ENCODE measurements at regions not wholly inside any gene's neighbourhood (a gene's known extent, or its start where the extent isn't known, plus 50 kb on each side); places are given as distances from the start of the nearest gene placed in this dataset.

DNA sequence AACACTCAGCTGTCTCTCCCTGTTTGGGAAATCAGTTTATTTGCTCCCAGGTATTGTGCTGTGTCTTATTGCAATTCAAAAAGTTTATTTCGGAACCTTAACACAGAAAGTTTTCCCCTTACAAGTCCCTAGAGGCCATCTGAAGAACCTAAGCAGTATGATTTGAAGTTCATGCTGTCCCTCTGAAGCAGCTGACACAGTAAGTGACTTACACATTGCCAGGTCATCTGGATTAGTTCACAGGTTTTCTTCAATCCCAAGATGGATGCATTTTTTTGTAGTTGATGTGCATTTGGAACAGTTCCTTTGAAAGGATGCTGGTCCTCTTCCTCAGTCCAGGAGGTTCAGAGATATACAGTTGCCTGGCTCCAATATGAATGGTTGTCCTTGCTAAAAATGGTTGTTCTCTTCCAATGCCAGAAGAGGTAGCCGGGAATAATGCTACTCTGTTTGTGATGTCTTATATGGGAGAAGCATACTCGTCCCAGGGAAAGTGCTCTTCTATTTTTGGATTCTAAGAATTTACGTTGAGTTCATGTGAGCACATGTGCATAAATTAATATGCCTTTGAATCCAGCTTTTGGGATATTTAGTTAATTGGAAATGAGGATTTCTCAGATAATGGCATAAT is 183.5 kb upstream of the PHYHIPL start:
- intact Hi-C loops (cut with DNase I), result no loop called here
- ATAC-seq, result no peak
- DNase-seq (ENCODE audit: low spot score), result no peak

DNA sequence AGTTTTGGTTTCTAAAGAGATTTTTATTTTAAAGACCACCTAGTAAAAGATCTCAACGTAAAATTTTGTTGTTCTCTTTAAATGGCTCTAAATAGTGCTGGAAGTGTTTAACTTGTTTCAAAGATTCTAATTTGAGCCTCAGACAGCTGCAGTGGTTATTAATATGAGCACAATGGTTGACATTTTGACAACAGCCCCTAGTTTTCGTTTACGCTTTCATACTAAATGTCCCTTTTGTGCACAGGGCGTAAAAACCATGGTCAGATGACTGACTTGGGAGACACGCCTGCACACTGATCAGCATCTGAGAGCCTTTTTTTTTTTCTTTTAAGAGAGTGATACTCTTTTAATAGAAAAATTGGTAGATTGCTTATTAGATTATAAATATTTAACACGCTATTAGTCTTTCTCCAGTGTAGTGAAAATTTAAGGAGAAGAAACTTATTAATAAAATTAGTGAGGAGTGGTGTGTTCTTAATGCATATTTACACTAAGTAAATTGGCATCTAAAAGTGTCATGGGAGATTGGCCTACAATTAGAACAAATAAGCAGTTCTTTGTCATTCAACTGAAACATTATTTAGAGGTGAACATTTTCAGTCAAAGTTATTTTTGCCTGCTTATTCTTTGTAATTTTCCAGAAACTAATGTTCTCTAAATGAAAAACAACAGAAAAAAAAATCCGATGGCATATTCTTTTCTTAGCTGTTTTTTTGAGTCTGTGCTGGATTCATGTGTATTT is 182.8 kb upstream of the PHYHIPL start:
- intact Hi-C loops (cut with DNase I), result no loop called here
- DNase-seq (ENCODE audit: low spot score) (no peak), ATAC-seq (peak; percentile 57)

DNA sequence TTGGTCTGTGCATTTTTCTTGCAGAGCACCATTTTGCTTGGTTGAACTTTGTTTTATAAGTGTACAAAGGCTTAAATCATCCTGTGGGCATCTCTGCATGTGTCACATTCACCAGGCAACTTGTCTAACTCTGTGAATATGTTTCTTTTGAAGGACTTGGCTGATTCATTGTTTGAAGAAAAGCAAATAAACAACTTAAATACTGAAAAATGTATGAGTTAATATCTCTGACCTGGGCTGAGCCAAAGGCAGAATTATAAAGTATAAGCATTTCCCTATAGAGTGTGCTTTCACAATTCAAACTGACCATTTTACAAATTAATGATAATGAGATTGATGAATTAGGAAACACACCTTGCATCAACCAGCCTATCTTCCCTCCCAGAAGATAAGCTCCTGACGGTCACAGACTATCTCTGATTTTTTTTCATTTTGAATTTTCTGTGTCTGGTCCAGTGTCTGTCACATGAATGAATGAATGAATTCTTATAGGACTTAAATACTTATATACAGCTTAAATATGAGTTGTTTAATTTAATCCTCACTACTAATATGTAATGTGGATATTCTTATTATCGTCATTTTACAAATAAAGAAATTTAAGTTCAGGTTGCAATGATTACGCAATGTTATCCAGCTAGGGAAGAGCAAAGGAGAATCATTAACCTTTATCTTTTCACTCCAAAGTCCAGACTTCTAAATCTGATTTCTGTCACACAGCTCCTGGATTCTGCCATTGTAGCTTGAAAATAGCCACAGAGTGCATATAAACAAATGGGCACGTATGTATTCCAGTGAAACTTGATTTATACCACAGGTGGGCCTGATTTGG is 182.0 kb upstream of the PHYHIPL start:
- intact Hi-C loops (cut with DNase I), result no loop called here
- ATAC-seq (no peak), DNase-seq (ENCODE audit: low spot score) (no peak)

DNA sequence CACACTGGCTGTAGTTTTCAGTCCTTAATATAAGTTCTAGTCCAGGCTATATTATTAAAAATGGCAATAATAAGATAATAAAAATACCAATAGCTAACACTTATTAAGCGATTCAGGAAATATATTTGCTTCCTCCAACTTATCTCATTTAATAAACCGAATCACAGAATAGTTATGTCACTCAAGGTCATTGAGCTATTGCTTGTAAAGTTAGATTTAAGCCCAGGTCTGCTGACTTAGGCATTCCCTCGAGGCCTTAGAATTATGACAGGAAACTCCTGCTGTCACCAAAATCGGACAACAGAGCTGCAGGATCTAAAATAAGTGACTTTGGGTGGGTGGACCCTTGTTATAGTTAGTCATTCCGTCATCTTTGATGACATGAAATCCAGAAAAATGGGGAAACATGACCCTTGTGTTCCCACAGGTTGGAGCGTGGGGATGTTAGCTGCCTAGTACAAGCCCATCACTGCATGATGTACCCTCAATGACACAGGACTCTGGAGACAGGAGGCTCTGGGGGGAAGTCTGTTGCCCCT is 181.3 kb upstream of the PHYHIPL start:
- intact Hi-C loops (cut with DNase I), result no loop called here
- ATAC-seq, result no peak
- DNase-seq (ENCODE audit: low spot score), result no peak

- no peak for ATAC-seq
- DNase-seq (ENCODE audit: low spot score), result no peak
- intact Hi-C loops (cut with DNase I), result no loop called here
Observed at GRCh38 chr10:58996063-58996462, 180.4 kb upstream of the PHYHIPL start.

DNA sequence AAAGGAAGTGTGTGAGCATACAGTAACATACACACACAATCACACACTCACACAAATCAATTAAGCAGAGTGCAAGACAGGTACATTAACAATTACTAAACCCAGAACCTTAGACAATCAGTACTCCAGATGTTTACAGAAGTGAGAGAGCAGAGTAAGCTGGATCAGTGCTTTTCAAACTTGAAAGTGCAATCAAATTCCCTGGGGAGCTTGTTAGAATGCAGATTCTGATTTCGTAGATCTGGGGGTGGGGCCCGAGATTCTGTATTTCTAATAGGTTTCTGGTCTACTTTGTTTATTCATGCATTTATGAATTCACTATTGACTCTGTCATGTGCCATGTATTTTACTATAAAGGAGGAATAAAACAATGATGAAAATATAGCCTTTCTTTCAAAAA is 179.6 kb upstream of the PHYHIPL start:
- intact Hi-C loops (cut with DNase I), result no loop called here
- no peak for DNase-seq (ENCODE audit: low spot score)
- no peak for ATAC-seq

- ATAC-seq, result peak; percentile 93
- no peak for DNase-seq (ENCODE audit: low spot score)
- intact Hi-C loops (cut with DNase I), result no loop called here
Observed at GRCh38 chr10:58998924-58999713, 177.3 kb upstream of the PHYHIPL start.

GRCh38 chr10:59000162-59000825 is 176.1 kb upstream of the PHYHIPL start:
- no peak for ATAC-seq
- intact Hi-C loops (cut with DNase I), result no loop called here

DNA sequence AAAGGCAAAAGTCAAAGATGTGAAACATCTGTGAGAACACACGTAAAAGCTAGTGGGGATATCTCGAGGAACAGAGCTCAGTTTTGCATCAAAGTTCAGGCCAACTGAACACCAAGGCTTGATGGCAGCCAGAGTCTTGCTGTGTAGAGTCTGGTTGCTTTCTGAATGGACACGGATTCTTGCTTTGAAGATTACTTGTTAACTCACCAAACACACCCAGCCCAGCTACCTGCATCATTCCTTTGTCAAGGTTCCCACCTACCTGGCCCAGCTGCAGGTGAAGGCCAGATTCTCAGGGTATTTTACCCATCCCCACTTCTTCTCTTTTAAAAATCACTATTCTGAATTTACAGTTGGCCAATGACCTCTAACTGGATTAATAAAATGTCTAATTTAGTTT is 174.4 kb upstream of the PHYHIPL start:
- intact Hi-C loops (cut with DNase I), result no loop called here
- DNase-seq (ENCODE audit: low spot score) (no peak), ATAC-seq (no peak)

More at GRCh38 chr10:59000162-59000825, 176.1 kb upstream of the PHYHIPL start:
- no peak for DNase-seq (ENCODE audit: low spot score)

DNA sequence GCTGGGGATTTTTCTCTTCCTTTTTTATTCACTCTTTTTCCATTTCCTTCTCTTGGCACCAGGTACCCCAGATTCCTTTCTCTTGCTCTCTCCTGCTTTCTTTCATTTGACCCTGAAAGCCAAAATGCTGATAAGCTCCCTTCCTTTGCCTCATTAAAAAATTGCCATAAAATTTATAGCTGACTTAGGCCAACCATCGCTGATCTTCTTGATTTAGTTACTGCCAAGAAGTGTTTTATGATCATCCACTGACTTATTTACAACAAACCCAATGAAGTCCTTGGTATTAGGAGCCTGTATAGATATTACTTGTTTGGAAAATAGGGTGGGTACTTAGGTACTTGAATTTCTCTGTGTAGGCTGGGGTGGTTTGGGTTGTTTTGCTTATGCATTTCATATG is 173.2 kb upstream of the PHYHIPL start:
- DNase-seq (ENCODE audit: low spot score) (no peak), ATAC-seq (no peak)
- intact Hi-C loops (cut with DNase I), result no loop called here

DNA sequence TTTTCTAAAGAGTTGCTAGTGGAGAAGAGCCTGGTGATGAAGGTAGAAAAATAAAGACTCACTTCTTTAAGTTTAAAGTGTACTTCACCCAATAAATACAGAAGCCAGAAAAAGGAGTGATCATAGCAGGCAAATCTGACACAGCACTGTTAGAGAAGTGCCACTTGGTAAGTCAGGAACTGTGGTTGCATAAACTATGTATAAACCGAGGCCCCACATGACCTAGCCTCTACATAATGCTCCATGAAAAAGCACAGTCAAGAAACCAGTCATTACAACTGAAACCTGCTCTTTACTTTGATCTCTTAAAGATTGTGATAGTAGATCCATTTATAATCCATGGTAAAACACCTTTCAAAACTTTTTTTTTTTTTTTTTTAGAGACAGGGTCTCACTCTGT is 172.1 kb upstream of the PHYHIPL start:
- intact Hi-C loops (cut with DNase I), result no loop called here
- no peak for DNase-seq (ENCODE audit: low spot score)

DNA sequence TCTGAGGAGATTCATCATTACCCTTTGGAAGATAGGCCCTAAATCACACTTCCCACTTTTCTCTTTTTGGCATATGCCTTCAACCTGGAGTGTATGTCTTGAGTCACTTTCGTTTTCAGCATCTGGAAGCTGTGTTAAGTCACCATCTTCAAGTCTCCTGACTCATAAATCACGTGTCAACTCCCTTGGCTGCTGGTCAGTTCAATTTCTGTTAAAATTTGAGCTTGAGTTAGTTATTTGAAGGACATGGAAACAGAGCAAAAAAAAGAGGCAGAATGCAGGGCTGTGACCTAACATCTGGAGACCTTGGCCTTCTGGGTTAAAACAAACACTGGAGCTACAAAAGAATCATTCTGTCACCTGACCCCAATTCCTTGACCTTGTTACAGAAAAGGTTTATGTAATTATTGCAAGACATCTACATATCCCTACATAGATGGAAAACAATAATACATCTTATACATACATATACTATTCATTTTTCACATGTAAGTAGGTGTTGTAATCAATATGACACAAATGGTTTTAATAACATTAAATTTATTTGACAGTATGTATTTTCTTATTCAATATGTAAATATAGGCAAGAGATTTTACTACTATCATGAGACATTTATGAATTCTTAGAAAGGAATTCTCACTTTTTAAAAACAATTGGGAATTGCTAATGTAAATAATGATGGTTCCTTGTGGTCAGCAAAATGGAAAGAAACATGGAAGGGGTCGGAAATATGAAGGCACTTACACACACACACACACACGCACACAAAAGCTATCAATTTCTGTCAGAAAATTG is 169.7 kb upstream of the PHYHIPL start:
- ATAC-seq (peak; percentile 93), DNase-seq (ENCODE audit: low spot score) (no peak)
- intact Hi-C loops (cut with DNase I), result no loop called here

More for the DNA sequence above, 172.1 kb upstream of the PHYHIPL start:
- no peak for ATAC-seq

GRCh38 chr10:59007307-59008025 is 169.0 kb upstream of the PHYHIPL start:
- no peak for DNase-seq (ENCODE audit: low spot score)
- intact Hi-C loops (cut with DNase I), result no loop called here
- ATAC-seq, result no peak

DNA sequence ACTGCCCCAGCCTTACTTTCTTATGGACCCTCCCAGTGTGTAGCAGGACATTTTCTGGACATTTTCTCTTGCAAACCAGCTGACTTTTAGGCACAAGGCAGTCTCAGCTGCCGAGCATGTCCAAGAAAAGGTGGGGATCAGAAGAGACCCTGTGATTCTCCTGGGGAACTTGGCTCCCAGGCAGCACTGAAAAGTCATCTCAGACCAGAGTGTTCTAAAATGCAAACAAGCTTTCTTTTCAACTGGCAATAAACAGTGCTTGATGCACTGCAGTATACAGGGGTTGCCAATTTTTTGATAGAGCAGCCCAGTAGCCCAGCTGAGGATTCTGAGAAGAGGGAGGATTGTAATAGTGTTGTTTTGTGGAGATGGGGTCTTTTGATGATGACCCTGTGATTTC is 168.0 kb upstream of the PHYHIPL start:
- DNase-seq (ENCODE audit: low spot score) (no peak), ATAC-seq (no peak)
- intact Hi-C loops (cut with DNase I), result no loop called here

GRCh38 chr10:59011972-59012632 is 164.3 kb upstream of the PHYHIPL start:
- intact Hi-C loops (cut with DNase I), result no loop called here
- no peak for ATAC-seq
- no peak for DNase-seq (ENCODE audit: low spot score)

GRCh38 chr10:59012839-59013238 is 163.6 kb upstream of the PHYHIPL start:
- intact Hi-C loops (cut with DNase I), result no loop called here
- DNase-seq (ENCODE audit: low spot score) (no peak), ATAC-seq (no peak)

GRCh38 chr10:59016043-59016442 is 160.4 kb upstream of the PHYHIPL start:
- DNase-seq (ENCODE audit: low spot score) (no peak), ATAC-seq (no peak)
- intact Hi-C loops (cut with DNase I), result no loop called here
